PFSK-1 (cell line): ENCODE measurements at regions not wholly inside any gene's neighbourhood (a gene's known extent, or its start where the extent isn't known, plus 50 kb on each side); places are given as distances from the start of the nearest gene placed in this dataset.

Experiments used
- FOXP2 ChIP-seq: optimal IDR thresholded peaks from 2 replicates; pipeline ENCODE3; 2011; ENCODE audit warnings: borderline replicate concordance, control low read depth, inconsistent platforms; ENCODE audit not compliant: insufficient read depth; ENCODE audit errors: extremely low read length, extremely low read depth
- POLR2AphosphoS5 ChIP-seq: IDR thresholded peaks from 2 replicates; pipeline ENCODE4 v1.6.1; 2012; ENCODE audit warnings: low read depth, mild to moderate bottlenecking, control low read depth, low read length, moderate library complexity
- SIN3A ChIP-seq: IDR thresholded peaks from 2 replicates; pipeline ENCODE4 v1.6.1; 2012; ENCODE audit warnings: mild to moderate bottlenecking, low read length, moderate library complexity, borderline replicate concordance; ENCODE audit not compliant: insufficient read depth
- TAF1 ChIP-seq: IDR thresholded peaks from 2 replicates; pipeline ENCODE4 v1.6.1; 2012; ENCODE audit warnings: low read length, control low read depth, borderline replicate concordance; ENCODE audit not compliant: insufficient read depth
- TF ChIP-seq, protein P1 (sequence below), 2 experiments: IDR thresholded peaks; 2 replicates each; pipeline versions ENCODE4 v1.6.1 to v1.8.0; 2011 to 2012; ENCODE audit warnings: low read depth in 2 of 2, low read length in 2 of 2, control low read depth in 1 of 2, inconsistent platforms in 1 of 2, mild to moderate bottlenecking in 1 of 2, moderate library complexity in 1 of 2; ENCODE audit not compliant: insufficient read depth in 1 of 2

- no peak for TF ChIP-seq SIN3A
- TF ChIP-seq, protein P1, sequence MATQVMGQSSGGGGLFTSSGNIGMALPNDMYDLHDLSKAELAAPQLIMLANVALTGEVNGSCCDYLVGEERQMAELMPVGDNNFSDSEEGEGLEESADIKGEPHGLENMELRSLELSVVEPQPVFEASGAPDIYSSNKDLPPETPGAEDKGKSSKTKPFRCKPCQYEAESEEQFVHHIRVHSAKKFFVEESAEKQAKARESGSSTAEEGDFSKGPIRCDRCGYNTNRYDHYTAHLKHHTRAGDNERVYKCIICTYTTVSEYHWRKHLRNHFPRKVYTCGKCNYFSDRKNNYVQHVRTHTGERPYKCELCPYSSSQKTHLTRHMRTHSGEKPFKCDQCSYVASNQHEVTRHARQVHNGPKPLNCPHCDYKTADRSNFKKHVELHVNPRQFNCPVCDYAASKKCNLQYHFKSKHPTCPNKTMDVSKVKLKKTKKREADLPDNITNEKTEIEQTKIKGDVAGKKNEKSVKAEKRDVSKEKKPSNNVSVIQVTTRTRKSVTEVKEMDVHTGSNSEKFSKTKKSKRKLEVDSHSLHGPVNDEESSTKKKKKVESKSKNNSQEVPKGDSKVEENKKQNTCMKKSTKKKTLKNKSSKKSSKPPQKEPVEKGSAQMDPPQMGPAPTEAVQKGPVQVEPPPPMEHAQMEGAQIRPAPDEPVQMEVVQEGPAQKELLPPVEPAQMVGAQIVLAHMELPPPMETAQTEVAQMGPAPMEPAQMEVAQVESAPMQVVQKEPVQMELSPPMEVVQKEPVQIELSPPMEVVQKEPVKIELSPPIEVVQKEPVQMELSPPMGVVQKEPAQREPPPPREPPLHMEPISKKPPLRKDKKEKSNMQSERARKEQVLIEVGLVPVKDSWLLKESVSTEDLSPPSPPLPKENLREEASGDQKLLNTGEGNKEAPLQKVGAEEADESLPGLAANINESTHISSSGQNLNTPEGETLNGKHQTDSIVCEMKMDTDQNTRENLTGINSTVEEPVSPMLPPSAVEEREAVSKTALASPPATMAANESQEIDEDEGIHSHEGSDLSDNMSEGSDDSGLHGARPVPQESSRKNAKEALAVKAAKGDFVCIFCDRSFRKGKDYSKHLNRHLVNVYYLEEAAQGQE (IDR thresholded peaks at IDR 0.05; ENCODE audit: insufficient read depth in 1 of 2, low read depth in 2 of 2, low read length in 2 of 2): no peak
- no peak for TF ChIP-seq POLR2AphosphoS5
- TF ChIP-seq TAF1: no peak
- TF ChIP-seq FOXP2: no peak
Observed at GRCh38 chr2:150228936-150229335, 258.5 kb downstream of the RND3 start.
